IMR-90 (cell line): ENCODE measurements at regions not wholly inside any gene's neighbourhood (a gene's known extent, or its start where the extent isn't known, plus 50 kb on each side); places are given as distances from the start of the nearest gene placed in this dataset.

Source experiments
- BHLHE40 ChIP-seq: fragments of 150-350 bp; IDR thresholded peaks from 2 replicates; pipeline ENCODE4 v1.6.1; 2016; ENCODE audit warnings: mild to moderate bottlenecking, low read depth, low read length
- CTCF ChIP-seq: conservative IDR thresholded peaks from 2 replicates; pipeline ENCODE4 v1.5.1; 2012; ENCODE audit warnings: mild to moderate bottlenecking, low read depth, low read length, improper control_type of control experiment
- ELK1 ChIP-seq: fragments of 150-350 bp; IDR thresholded peaks from 2 replicates; pipeline ENCODE4 v1.6.1; 2016; ENCODE audit warnings: low read depth, mild to moderate bottlenecking, low read length, moderate library complexity, borderline replicate concordance
- MAZ ChIP-seq: IDR thresholded peaks from 2 replicates; pipeline ENCODE4 v1.6.1; 2012; ENCODE audit warnings: low read depth, mild to moderate bottlenecking, low read length, improper control_type of control experiment, moderate library complexity, borderline replicate concordance
- POLR2A ChIP-seq: IDR thresholded peaks from 2 replicates; pipeline ENCODE4 v1.6.1; 2012; ENCODE audit warnings: mild to moderate bottlenecking, low read depth, low read length
- RAD21 ChIP-seq: IDR thresholded peaks from 2 replicates; pipeline ENCODE4 v1.6.1; 2012; ENCODE audit warnings: low read length, improper control_type of control experiment
- RFX5 ChIP-seq: IDR thresholded peaks from 2 replicates; pipeline ENCODE4 v1.8.0; 2012; ENCODE audit warnings: low read depth, mild to moderate bottlenecking, low read length, moderate library complexity
- SMC3 ChIP-seq: fragments of 150-350 bp; IDR thresholded peaks from 2 replicates; pipeline ENCODE4 v1.6.1; 2016; ENCODE audit warnings: low read depth, mild to moderate bottlenecking, antibody characterized with exemption, low read length, moderate library complexity
- USF2 ChIP-seq: fragments of 150-350 bp; IDR thresholded peaks from 2 replicates; pipeline ENCODE4 v1.6.1; 2017; ENCODE audit warnings: mild to moderate bottlenecking, antibody characterized with exemption, low read length, low read depth

GRCh38 chr3:118436697-118437262 is 597.9 kb downstream of the IGSF11 start:
- TF ChIP-seq CTCF, result no peak
- TF ChIP-seq RAD21, result no peak
- TF ChIP-seq POLR2A, result no peak
- TF ChIP-seq BHLHE40, result no peak
- no peak for TF ChIP-seq SMC3
- TF ChIP-seq MAZ, result no peak
- TF ChIP-seq RFX5, result no peak
- no peak for TF ChIP-seq ELK1
- TF ChIP-seq USF2, result no peak
